ENCODE measurements at regions not wholly inside any gene's neighbourhood (a gene's known extent, or its start where the extent isn't known, plus 50 kb on each side); places are given as distances from the start of the nearest gene placed in this dataset.

- TF ChIP-seq CTCF (IDR thresholded peaks at IDR 0.05; ENCODE audit: low read depth, low read length, poor library complexity, severe bottlenecking), result no peak
- no peak for TF ChIP-seq EZH2phosphoT487 (IDR thresholded peaks at IDR 0.05; ENCODE audit: borderline replicate concordance, low read length)
Measured at GRCh38 chr3:182257361-182257760, 535.9 kb upstream of the ATP11B start.
